SH-SY5Y (cell line): ENCODE measurements at regions not wholly inside any gene's neighbourhood (a gene's known extent, or its start where the extent isn't known, plus 50 kb on each side); places are given as distances from the start of the nearest gene placed in this dataset.

ENCODE experiments used
- GATA2 ChIP-seq: IDR thresholded peaks from 2 replicates; pipeline ENCODE4 v1.6.1; 2011; ENCODE audit warnings: mild to moderate bottlenecking, low read depth, low read length
- GATA3 ChIP-seq: IDR thresholded peaks from 2 replicates; pipeline ENCODE4 v1.6.1; 2011; ENCODE audit warnings: low read depth, mild to moderate bottlenecking, low read length, moderate library complexity

DNA sequence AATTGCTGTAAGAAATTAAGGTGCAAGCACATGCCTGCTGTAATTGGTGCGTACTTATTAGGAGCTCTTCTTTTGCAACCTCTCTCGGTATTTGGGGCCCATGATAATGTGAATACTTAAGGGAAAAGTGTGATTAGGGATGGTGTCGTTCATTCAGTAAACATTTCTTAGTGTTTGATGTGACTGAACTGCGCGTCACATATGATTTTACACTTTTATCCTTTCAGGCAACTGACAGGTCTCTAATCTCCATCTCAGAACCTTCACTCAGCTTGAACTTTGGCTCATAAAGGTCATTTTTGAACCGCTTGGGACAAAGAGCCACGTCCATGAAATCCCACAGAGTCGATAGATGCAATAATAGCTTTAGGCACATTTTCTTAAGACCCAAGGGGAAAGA, 612.1 kb upstream of the PITX2 start:
- TF ChIP-seq GATA3 (no peak), GATA2 (no peak)
